WTC11 (cell line): ENCODE measurements at regions not wholly inside any gene's neighbourhood (a gene's known extent, or its start where the extent isn't known, plus 50 kb on each side); places are given as distances from the start of the nearest gene placed in this dataset.

Experiments
- ATAC-seq: fragments of 200-7000 bp; cut with Tn5 transposase; 2 replicates; pipeline ENCODE4 v1.10.0; 2021; ENCODE audit warnings: mild to moderate bottlenecking, moderate library complexity
- CTCF ChIA-PET: fragments of 300-600 bp; sonication (Branson Sonifier 250); formaldehyde crosslinking; loops from one replicate; lab custom pipeline; 2021; ENCODE audit warnings: antibody characterized with exemption; lab: Charles Lee
- POLR2A ChIA-PET: fragments of 350-600 bp; sonication (Branson Sonifier 250); formaldehyde crosslinking; loops from one replicate; lab custom pipeline; 2021; ENCODE audit warnings: antibody characterized with exemption; lab: Charles Lee
- DNase-seq: peaks from one replicate; pipeline ENCODE4 v3.0.0; 2021; ENCODE audit warnings: low spot score
- H3K27ac Mint-ChIP-seq: 2 replicates; pipeline ENCODE4 v1.8.0; 2021; ENCODE audit warnings: mixed read lengths
- H3K27me3 Mint-ChIP-seq: 2 replicates; pipeline ENCODE4 v1.8.0; 2021; ENCODE audit warnings: low read depth, mild to moderate bottlenecking, moderate library complexity, mixed read lengths
- H3K36me3 Mint-ChIP-seq: 2 replicates; pipeline ENCODE4 v1.8.0; 2021; ENCODE audit warnings: mixed read lengths
- H3K4me1 Mint-ChIP-seq: 2 replicates; pipeline ENCODE4 v1.8.0; 2022; ENCODE audit warnings: mixed read lengths
- H3K4me3 Mint-ChIP-seq: 2 replicates; pipeline ENCODE4 v1.8.0; 2021; ENCODE audit warnings: mild to moderate bottlenecking, moderate library complexity, mixed read lengths
- H3K9me3 Mint-ChIP-seq: 2 replicates; pipeline ENCODE4 v1.8.0; 2021; ENCODE audit warnings: mixed read lengths
- EMX1 ChIP-seq: fragments of 250-450 bp; sonication (Bioruptor Pico); IDR thresholded peaks from 2 replicates; pipeline ENCODE4 v1.8.0; 2021; ENCODE audit warnings: mild to moderate bottlenecking
- GABPB1 ChIP-seq: sonication (generic); formaldehyde crosslinking; IDR thresholded peaks from 2 replicates; pipeline ENCODE4 v1.8.1; 2023; ENCODE audit warnings: mild to moderate bottlenecking, missing genetic modification reagents
- HMGA2 ChIP-seq: fragments of 250-450 bp; sonication (Bioruptor Pico); IDR thresholded peaks from 2 replicates; pipeline ENCODE4 v1.4.0; 2021; ENCODE audit warnings: mild to moderate bottlenecking, moderate library complexity
- MXD4 ChIP-seq: fragments of 250-450 bp; sonication (Bioruptor Pico); IDR thresholded peaks from 2 replicates; pipeline ENCODE4 v1.8.0; 2021; ENCODE audit warnings: mild to moderate bottlenecking, moderate library complexity, borderline replicate concordance
- NR1H2 ChIP-seq: sonication (generic); formaldehyde crosslinking; IDR thresholded peaks from 2 replicates; pipeline ENCODE4 v1.9.0; 2021; ENCODE audit warnings: mild to moderate bottlenecking, moderate library complexity, missing genetic modification reagents
- ZNF121 ChIP-seq: sonication (generic); formaldehyde crosslinking; IDR thresholded peaks from 2 replicates; pipeline ENCODE4 v1.8.0; 2023; ENCODE audit warnings: missing genetic modification reagents
- ZNF232 ChIP-seq: sonication (generic); formaldehyde crosslinking; IDR thresholded peaks from 2 replicates; pipeline ENCODE4 v1.8.0; 2022; ENCODE audit warnings: mild to moderate bottlenecking, missing genetic modification reagents
- ZNF317 ChIP-seq: sonication (generic); formaldehyde crosslinking; IDR thresholded peaks from 2 replicates; pipeline ENCODE4 v1.8.1; 2023; ENCODE audit warnings: low read depth, mild to moderate bottlenecking, moderate library complexity, missing genetic modification reagents, borderline replicate concordance
- ZNF396 ChIP-seq: fragments of 250-450 bp; sonication (Bioruptor Pico); IDR thresholded peaks from 2 replicates; pipeline ENCODE4 v1.8.0; 2021; ENCODE audit warnings: mild to moderate bottlenecking, moderate library complexity, borderline replicate concordance
- ZNF416 ChIP-seq: fragments of 250-450 bp; sonication (Bioruptor Pico); IDR thresholded peaks from 2 replicates; pipeline ENCODE4 v1.9.0; 2021; ENCODE audit warnings: mild to moderate bottlenecking, inconsistent platforms
- ZNF423 ChIP-seq: fragments of 250-450 bp; sonication (Bioruptor Pico); IDR thresholded peaks from 2 replicates; pipeline ENCODE4 v2.1.2; 2022; ENCODE audit warnings: mild to moderate bottlenecking, moderate library complexity
- TF ChIP-seq, protein P1 (sequence below): fragments of 250-450 bp; sonication (Bioruptor Pico); IDR thresholded peaks from 2 replicates; pipeline ENCODE4 v2.1.2; 2022; ENCODE audit warnings: mild to moderate bottlenecking, moderate library complexity
- TF ChIP-seq, protein P2 (sequence below): sonication (generic); formaldehyde crosslinking; IDR thresholded peaks from 2 replicates; pipeline ENCODE4 v1.8.0; 2022; ENCODE audit warnings: mild to moderate bottlenecking, missing genetic modification reagents
- TF ChIP-seq, protein P3 (sequence below): sonication (generic); formaldehyde crosslinking; IDR thresholded peaks from 2 replicates; pipeline ENCODE4 v1.8.0; 2022; ENCODE audit warnings: mild to moderate bottlenecking, missing genetic modification reagents
- TF ChIP-seq, protein P4 (sequence below): sonication (generic); formaldehyde crosslinking; conservative IDR thresholded peaks from 2 replicates; pipeline ENCODE4 v1.8.1; 2023; ENCODE audit warnings: mild to moderate bottlenecking, low read depth, missing genetic modification reagents, moderate library complexity
- TF ChIP-seq, protein P5 (sequence below): sonication (generic); formaldehyde crosslinking; IDR thresholded peaks from 2 replicates; pipeline ENCODE4 v1.8.0; 2023; ENCODE audit warnings: missing genetic modification reagents, mild to moderate bottlenecking, borderline replicate concordance
- TF ChIP-seq, protein P6 (sequence below): sonication (generic); formaldehyde crosslinking; IDR thresholded peaks from 2 replicates; pipeline ENCODE4 v1.8.1; 2023; ENCODE audit warnings: mild to moderate bottlenecking, missing genetic modification reagents
- TF ChIP-seq, protein P7 (sequence below): sonication (generic); formaldehyde crosslinking; IDR thresholded peaks from 2 replicates; pipeline ENCODE4 v1.8.0; 2023; ENCODE audit warnings: missing genetic modification reagents

DNA sequence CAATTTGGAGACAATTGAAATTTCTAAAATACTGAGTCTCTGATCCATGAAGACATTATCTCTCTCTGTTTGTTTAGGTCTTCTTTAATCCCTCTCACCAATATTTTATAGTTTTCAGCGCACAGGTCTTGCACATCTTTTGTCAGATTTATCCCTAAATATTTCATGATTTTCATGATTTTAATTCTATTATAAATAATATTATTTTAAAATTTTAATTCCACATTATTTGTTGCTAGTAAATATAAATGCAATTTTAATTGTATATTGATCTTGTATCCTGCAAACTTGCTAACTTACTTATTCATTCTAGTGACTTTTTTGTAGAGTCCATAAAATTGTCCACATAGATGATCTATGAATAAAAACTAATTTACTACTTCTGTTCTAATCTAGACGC is 112.6 kb upstream of the TNPO1 start:
- CTCF ChIA-PET, result no interaction called here
- POLR2A ChIA-PET, result no interaction called here
- H3K4me3 Mint-ChIP-seq, result no peak overlapping the region
- H3K27me3 Mint-ChIP-seq, result no peaks in the 10 kb centered on the region
- TF ChIP-seq, protein P1, sequence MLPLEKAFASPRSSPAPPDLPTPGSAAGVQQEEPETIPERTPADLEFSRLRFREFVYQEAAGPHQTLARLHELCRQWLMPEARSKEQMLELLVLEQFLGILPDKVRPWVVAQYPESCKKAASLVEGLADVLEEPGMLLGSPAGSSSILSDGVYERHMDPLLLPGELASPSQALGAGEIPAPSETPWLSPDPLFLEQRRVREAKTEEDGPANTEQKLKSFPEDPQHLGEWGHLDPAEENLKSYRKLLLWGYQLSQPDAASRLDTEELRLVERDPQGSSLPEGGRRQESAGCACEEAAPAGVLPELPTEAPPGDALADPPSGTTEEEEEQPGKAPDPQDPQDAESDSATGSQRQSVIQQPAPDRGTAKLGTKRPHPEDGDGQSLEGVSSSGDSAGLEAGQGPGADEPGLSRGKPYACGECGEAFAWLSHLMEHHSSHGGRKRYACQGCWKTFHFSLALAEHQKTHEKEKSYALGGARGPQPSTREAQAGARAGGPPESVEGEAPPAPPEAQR (CRISPR knock-in tag), result no peak
- TF ChIP-seq HMGA2 (CRISPR knock-in tag), result peak; percentile 93
- H3K4me1 Mint-ChIP-seq, result peaks cover 9% of the 10 kb centered on the region
- no peak overlapping the region for H3K27ac Mint-ChIP-seq
- ATAC-seq (no peak), DNase-seq (no peak)
- peaks cover 14% of the 10 kb centered on the region for H3K9me3 Mint-ChIP-seq
- H3K36me3 Mint-ChIP-seq, result no peaks in the 10 kb centered on the region

DNA sequence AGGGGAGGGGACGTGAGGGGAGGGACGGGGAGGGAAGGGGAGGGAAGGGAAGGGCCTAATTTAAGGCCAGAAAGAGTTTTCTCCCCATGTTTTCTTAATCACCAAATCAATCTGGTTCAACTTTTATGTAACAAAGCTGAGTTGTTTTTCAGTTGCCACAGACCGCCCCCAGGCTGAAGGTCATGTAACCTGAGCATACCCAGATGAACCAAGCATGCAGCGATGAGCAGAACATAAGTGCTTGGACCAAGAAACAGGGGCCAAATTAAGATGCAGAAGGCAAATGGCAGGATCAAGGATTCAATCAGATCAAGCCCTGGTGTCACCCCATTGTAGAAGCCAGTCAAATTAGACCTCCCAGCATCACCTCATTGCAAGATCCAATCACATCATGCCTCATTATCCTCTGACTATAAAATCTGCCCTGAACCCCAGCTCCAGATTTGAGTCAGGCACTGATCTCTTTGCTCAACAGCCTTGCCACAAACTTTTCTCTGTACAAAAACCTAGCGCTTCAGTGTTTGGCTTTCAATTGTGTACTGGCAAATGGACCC is 113.5 kb upstream of the TNPO1 start:
- H3K27ac Mint-ChIP-seq, result no peak overlapping the region

More for the DNA sequence above, 113.5 kb upstream of the TNPO1 start:
- no peaks in the 10 kb centered on the region for H3K27me3 Mint-ChIP-seq
- H3K4me3 Mint-ChIP-seq, result no peak overlapping the region
- DNase-seq (no peak), ATAC-seq (peak; percentile 44)
- POLR2A ChIA-PET, result no interaction called here
- H3K36me3 Mint-ChIP-seq, result no peaks in the 10 kb centered on the region
- peaks cover 9% of the 10 kb centered on the region for H3K4me1 Mint-ChIP-seq
- TF ChIP-seq, protein P2, sequence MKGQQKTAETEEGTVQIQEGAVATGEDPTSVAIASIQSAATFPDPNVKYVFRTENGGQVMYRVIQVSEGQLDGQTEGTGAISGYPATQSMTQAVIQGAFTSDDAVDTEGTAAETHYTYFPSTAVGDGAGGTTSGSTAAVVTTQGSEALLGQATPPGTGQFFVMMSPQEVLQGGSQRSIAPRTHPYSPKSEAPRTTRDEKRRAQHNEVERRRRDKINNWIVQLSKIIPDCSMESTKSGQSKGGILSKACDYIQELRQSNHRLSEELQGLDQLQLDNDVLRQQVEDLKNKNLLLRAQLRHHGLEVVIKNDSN, result no peak
- no peak for TF ChIP-seq ZNF423 (CRISPR knock-in tag)
- TF ChIP-seq ZNF121 (CRISPR knock-in tag), result no peak
- TF ChIP-seq, protein P3, sequence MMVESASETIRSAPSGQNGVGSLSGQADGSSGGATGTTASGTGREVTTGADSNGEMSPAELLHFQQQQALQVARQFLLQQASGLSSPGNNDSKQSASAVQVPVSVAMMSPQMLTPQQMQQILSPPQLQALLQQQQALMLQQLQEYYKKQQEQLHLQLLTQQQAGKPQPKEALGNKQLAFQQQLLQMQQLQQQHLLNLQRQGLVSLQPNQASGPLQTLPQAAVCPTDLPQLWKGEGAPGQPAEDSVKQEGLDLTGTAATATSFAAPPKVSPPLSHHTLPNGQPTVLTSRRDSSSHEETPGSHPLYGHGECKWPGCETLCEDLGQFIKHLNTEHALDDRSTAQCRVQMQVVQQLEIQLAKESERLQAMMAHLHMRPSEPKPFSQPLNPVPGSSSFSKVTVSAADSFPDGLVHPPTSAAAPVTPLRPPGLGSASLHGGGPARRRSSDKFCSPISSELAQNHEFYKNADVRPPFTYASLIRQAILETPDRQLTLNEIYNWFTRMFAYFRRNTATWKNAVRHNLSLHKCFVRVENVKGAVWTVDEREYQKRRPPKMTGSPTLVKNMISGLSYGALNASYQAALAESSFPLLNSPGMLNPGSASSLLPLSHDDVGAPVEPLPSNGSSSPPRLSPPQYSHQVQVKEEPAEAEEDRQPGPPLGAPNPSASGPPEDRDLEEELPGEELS (CRISPR knock-in tag), result no peak
- no peak for TF ChIP-seq ZNF317 (CRISPR knock-in tag)
- TF ChIP-seq, protein P1 (CRISPR knock-in tag), result no peak
- no peak for TF ChIP-seq ZNF416 (CRISPR knock-in tag)
- TF ChIP-seq EMX1 (CRISPR knock-in tag), result no peak
- no peak for TF ChIP-seq GABPB1
- TF ChIP-seq NR1H2 (CRISPR knock-in tag), result no peak
- no peak for TF ChIP-seq ZNF232 (CRISPR knock-in tag)
- TF ChIP-seq, protein P4, sequence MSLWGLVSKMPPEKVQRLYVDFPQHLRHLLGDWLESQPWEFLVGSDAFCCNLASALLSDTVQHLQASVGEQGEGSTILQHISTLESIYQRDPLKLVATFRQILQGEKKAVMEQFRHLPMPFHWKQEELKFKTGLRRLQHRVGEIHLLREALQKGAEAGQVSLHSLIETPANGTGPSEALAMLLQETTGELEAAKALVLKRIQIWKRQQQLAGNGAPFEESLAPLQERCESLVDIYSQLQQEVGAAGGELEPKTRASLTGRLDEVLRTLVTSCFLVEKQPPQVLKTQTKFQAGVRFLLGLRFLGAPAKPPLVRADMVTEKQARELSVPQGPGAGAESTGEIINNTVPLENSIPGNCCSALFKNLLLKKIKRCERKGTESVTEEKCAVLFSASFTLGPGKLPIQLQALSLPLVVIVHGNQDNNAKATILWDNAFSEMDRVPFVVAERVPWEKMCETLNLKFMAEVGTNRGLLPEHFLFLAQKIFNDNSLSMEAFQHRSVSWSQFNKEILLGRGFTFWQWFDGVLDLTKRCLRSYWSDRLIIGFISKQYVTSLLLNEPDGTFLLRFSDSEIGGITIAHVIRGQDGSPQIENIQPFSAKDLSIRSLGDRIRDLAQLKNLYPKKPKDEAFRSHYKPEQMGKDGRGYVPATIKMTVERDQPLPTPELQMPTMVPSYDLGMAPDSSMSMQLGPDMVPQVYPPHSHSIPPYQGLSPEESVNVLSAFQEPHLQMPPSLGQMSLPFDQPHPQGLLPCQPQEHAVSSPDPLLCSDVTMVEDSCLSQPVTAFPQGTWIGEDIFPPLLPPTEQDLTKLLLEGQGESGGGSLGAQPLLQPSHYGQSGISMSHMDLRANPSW (CRISPR knock-in tag), result no peak
- no peak for TF ChIP-seq ZNF396
- TF ChIP-seq, protein P5, sequence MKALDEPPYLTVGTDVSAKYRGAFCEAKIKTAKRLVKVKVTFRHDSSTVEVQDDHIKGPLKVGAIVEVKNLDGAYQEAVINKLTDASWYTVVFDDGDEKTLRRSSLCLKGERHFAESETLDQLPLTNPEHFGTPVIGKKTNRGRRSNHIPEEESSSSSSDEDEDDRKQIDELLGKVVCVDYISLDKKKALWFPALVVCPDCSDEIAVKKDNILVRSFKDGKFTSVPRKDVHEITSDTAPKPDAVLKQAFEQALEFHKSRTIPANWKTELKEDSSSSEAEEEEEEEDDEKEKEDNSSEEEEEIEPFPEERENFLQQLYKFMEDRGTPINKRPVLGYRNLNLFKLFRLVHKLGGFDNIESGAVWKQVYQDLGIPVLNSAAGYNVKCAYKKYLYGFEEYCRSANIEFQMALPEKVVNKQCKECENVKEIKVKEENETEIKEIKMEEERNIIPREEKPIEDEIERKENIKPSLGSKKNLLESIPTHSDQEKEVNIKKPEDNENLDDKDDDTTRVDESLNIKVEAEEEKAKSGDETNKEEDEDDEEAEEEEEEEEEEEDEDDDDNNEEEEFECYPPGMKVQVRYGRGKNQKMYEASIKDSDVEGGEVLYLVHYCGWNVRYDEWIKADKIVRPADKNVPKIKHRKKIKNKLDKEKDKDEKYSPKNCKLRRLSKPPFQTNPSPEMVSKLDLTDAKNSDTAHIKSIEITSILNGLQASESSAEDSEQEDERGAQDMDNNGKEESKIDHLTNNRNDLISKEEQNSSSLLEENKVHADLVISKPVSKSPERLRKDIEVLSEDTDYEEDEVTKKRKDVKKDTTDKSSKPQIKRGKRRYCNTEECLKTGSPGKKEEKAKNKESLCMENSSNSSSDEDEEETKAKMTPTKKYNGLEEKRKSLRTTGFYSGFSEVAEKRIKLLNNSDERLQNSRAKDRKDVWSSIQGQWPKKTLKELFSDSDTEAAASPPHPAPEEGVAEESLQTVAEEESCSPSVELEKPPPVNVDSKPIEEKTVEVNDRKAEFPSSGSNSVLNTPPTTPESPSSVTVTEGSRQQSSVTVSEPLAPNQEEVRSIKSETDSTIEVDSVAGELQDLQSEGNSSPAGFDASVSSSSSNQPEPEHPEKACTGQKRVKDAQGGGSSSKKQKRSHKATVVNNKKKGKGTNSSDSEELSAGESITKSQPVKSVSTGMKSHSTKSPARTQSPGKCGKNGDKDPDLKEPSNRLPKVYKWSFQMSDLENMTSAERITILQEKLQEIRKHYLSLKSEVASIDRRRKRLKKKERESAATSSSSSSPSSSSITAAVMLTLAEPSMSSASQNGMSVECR (CRISPR knock-in tag), result no peak
- TF ChIP-seq, protein P6, sequence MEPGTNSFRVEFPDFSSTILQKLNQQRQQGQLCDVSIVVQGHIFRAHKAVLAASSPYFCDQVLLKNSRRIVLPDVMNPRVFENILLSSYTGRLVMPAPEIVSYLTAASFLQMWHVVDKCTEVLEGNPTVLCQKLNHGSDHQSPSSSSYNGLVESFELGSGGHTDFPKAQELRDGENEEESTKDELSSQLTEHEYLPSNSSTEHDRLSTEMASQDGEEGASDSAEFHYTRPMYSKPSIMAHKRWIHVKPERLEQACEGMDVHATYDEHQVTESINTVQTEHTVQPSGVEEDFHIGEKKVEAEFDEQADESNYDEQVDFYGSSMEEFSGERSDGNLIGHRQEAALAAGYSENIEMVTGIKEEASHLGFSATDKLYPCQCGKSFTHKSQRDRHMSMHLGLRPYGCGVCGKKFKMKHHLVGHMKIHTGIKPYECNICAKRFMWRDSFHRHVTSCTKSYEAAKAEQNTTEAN (CRISPR knock-in tag), result no peak
- TF ChIP-seq MXD4 (CRISPR knock-in tag), result no peak
- TF ChIP-seq, protein P7, sequence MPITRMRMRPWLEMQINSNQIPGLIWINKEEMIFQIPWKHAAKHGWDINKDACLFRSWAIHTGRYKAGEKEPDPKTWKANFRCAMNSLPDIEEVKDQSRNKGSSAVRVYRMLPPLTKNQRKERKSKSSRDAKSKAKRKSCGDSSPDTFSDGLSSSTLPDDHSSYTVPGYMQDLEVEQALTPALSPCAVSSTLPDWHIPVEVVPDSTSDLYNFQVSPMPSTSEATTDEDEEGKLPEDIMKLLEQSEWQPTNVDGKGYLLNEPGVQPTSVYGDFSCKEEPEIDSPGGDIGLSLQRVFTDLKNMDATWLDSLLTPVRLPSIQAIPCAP, result no peak
- CTCF ChIA-PET, result no interaction called here
- H3K9me3 Mint-ChIP-seq, result peaks cover 10% of the 10 kb centered on the region
